ENCODE measurements at regions not wholly inside any gene's neighbourhood (a gene's known extent, or its start where the extent isn't known, plus 50 kb on each side); places are given as distances from the start of the nearest gene placed in this dataset.

GRCh38 chr7:153473185-153473584 lies 579.0 kb upstream of the DPP6 start:
- TF ChIP-seq CTCF (IDR thresholded peaks at IDR 0.05): no peak
- no peak for DNase-seq
- peaks cover 11% of the 10 kb centered on the region for H3K36me3 Mint-ChIP-seq (ENCODE audit: low read depth)
- no peak overlapping the region for H3K27ac Mint-ChIP-seq
- peaks cover 58% of the 10 kb centered on the region for H3K9me3 Mint-ChIP-seq
- no peak overlapping the region for H3K4me3 Mint-ChIP-seq
- no peaks in the 10 kb centered on the region; the same call in 1 of the 2 replicates for H3K27me3 Mint-ChIP-seq (ENCODE audit: insufficient read depth)
- H3K4me1 Mint-ChIP-seq (ENCODE audit: low read depth): no peaks in the 10 kb centered on the region

GRCh38 chr7:153475239-153475638 lies 577.0 kb upstream of the DPP6 start:
- no peak overlapping the region for H3K4me3 Mint-ChIP-seq
- H3K36me3 Mint-ChIP-seq (ENCODE audit: low read depth): peaks cover 14% of the 10 kb centered on the region
- H3K27ac Mint-ChIP-seq: no peak overlapping the region
- peaks cover 57% of the 10 kb centered on the region for H3K9me3 Mint-ChIP-seq
- no peak for TF ChIP-seq CTCF (IDR thresholded peaks at IDR 0.05)
- H3K4me1 Mint-ChIP-seq (ENCODE audit: low read depth): no peaks in the 10 kb centered on the region
- DNase-seq: no peak
- H3K27me3 Mint-ChIP-seq (ENCODE audit: insufficient read depth): no peaks in the 10 kb centered on the region; the same call in 1 of the 2 replicates

- no peak for TF ChIP-seq CTCF (IDR thresholded peaks at IDR 0.05)
- no peak for DNase-seq
- Mint-ChIP-seq H3K27ac (no peak overlapping the region), H3K9me3 (peaks cover 48% of the 10 kb centered on the region), H3K4me3 (no peak overlapping the region), H3K36me3 (ENCODE audit: low read depth) (peaks cover 8% of the 10 kb centered on the region; the same call in 1 of the 2 replicates), H3K27me3 (ENCODE audit: insufficient read depth) (no peaks in the 10 kb centered on the region; the same call in 1 of the 2 replicates), H3K4me1 (ENCODE audit: low read depth) (no peaks in the 10 kb centered on the region)
Observed at GRCh38 chr7:153476166-153476565, 576.0 kb upstream of the DPP6 start.

- no peaks in the 10 kb centered on the region; the same call in 1 of the 2 replicates for H3K36me3 Mint-ChIP-seq (ENCODE audit: low read depth)
Observed at GRCh38 chr7:153496257-153496656, 555.9 kb upstream of the DPP6 start.

GRCh38 chr7:153503093-153503492 lies 549.1 kb upstream of the DPP6 start:
- no peak overlapping the region for H3K27ac Mint-ChIP-seq
- no peak overlapping the region for H3K4me3 Mint-ChIP-seq
- peaks cover 14% of the 10 kb centered on the region; the same call in 1 of the 2 replicates for H3K36me3 Mint-ChIP-seq (ENCODE audit: low read depth)
- DNase-seq: no peak
- TF ChIP-seq CTCF (IDR thresholded peaks at IDR 0.05): no peak
- H3K4me1 Mint-ChIP-seq (ENCODE audit: low read depth): no peaks in the 10 kb centered on the region
- H3K27me3 Mint-ChIP-seq (ENCODE audit: insufficient read depth): no peaks in the 10 kb centered on the region
- peaks cover 54% of the 10 kb centered on the region for H3K9me3 Mint-ChIP-seq

More at GRCh38 chr7:153496257-153496656, 555.9 kb upstream of the DPP6 start:
- Mint-ChIP-seq H3K27ac (no peak overlapping the region), H3K9me3 (peaks cover 76% of the 10 kb centered on the region), H3K4me3 (no peak overlapping the region), H3K27me3 (ENCODE audit: insufficient read depth) (no peaks in the 10 kb centered on the region), H3K4me1 (ENCODE audit: low read depth) (no peaks in the 10 kb centered on the region)
- no peak for TF ChIP-seq CTCF (IDR thresholded peaks at IDR 0.05)
- DNase-seq: no peak
